Activated CD8-positive, alpha-beta T cell treated with anti-CD3 and anti-CD28 coated beads for 36 hours (primary cell): ENCODE measurements at regions not wholly inside any gene's neighbourhood (a gene's known extent, or its start where the extent isn't known, plus 50 kb on each side); places are given as distances from the start of the nearest gene placed in this dataset.

Source experiments
- ATAC-seq: fragments of 200-7000 bp; cut with Tn5 transposase; one replicate; pipeline ENCODE4 v1.10.0; 2021; ENCODE audit warnings: mild to moderate bottlenecking, moderate library complexity
- CTCF ChIA-PET: fragments of 350-600 bp; sonication (Branson Sonifier 250); formaldehyde crosslinking; loops from one replicate; lab custom pipeline; 2021; ENCODE audit warnings: antibody characterized with exemption; lab: Charles Lee
- POLR2A ChIA-PET: fragments of 350-600 bp; sonication (Branson Sonifier 250); formaldehyde crosslinking; loops from one replicate; lab custom pipeline; 2021; ENCODE audit warnings: antibody characterized with exemption; lab: Charles Lee
- DNase-seq: peaks from one replicate; pipeline ENCODE4 v3.0.0-alpha.2; 2020
- H3K27ac Mint-ChIP-seq: one replicate; pipeline ENCODE4 v1.8.0; 2021; ENCODE audit warnings: mild to moderate bottlenecking, mixed read lengths
- H3K27me3 Mint-ChIP-seq: one replicate; pipeline ENCODE4 v1.8.0; 2021; ENCODE audit warnings: mixed read lengths
- H3K36me3 Mint-ChIP-seq: one replicate; pipeline ENCODE4 v1.8.0; 2021; ENCODE audit warnings: low read depth, mixed read lengths
- H3K4me1 Mint-ChIP-seq: one replicate; pipeline ENCODE4 v1.8.0; 2021; ENCODE audit warnings: low read depth, mixed read lengths
- H3K4me3 Mint-ChIP-seq: one replicate; pipeline ENCODE4 v1.8.0; 2021; ENCODE audit warnings: mild to moderate bottlenecking, moderate library complexity, mixed read lengths
- H3K9me3 Mint-ChIP-seq: one replicate; pipeline ENCODE4 v1.8.0; 2021; ENCODE audit warnings: mixed read lengths
- CTCF ChIP-seq: fragments of 200-600 bp; IDR thresholded peaks from one replicate; pipeline ENCODE4 v1.8.0; 2022; ENCODE audit warnings: antibody characterized with exemption, mild to moderate bottlenecking
- intact Hi-C: fragments of 100-400 bp; cut with micrococcal nuclease; formaldehyde crosslinking; loops from one replicate; pipeline ENCODE4 v1.10.0; 2022

- DNase-seq (no peak), ATAC-seq (no peak)
- Mint-ChIP-seq H3K9me3 (peaks cover 3% of the 10 kb centered on the region), H3K27ac (no peak overlapping the region), H3K4me1 (peaks cover 3% of the 10 kb centered on the region), H3K36me3 (peaks cover 2% of the 10 kb centered on the region), H3K4me3 (no peak overlapping the region), H3K27me3 (no peaks in the 10 kb centered on the region)
- ChIA-PET POLR2A (no interaction called here), CTCF (no interaction called here)
- intact Hi-C loops, result no loop called here
- no peak for TF ChIP-seq CTCF
Observed at GRCh38 chr3:106510206-106510605, 641.4 kb upstream of the CBLB start.

- Mint-ChIP-seq H3K27me3 (no peaks in the 10 kb centered on the region), H3K4me3 (no peak overlapping the region), H3K36me3 (no peaks in the 10 kb centered on the region), H3K4me1 (no peaks in the 10 kb centered on the region), H3K27ac (no peak overlapping the region), H3K9me3 (peaks cover 2% of the 10 kb centered on the region)
- ChIA-PET CTCF (no interaction called here), POLR2A (interaction anchor here (0.6 kb wide), 1 partner anchor 719 kb away, joined by 3 read pairs; no protein-coding TSS in a partner anchor)
- no peak for TF ChIP-seq CTCF
- intact Hi-C loops, result no loop called here
- DNase-seq (no peak), ATAC-seq (no peak)
Observed at GRCh38 chr3:106512846-106513245, 644.0 kb upstream of the CBLB start.

- CTCF ChIA-PET, result no interaction called here
Observed at GRCh38 chr3:106514431-106514830, 645.6 kb upstream of the CBLB start.

GRCh38 chr3:106518516-106518915 is 649.7 kb upstream of the CBLB start:
- ChIA-PET POLR2A (no interaction called here), CTCF (no interaction called here)
- no peaks in the 10 kb centered on the region for H3K27me3 Mint-ChIP-seq

More at GRCh38 chr3:106514431-106514830, 645.6 kb upstream of the CBLB start:
- no peak for TF ChIP-seq CTCF
- H3K27me3 Mint-ChIP-seq, result no peaks in the 10 kb centered on the region
- POLR2A ChIA-PET, result no interaction called here
- no peak overlapping the region for H3K4me3 Mint-ChIP-seq
- no peaks in the 10 kb centered on the region for H3K36me3 Mint-ChIP-seq
- no peak for DNase-seq
- no peaks in the 10 kb centered on the region for H3K4me1 Mint-ChIP-seq
- peaks cover 2% of the 10 kb centered on the region for H3K9me3 Mint-ChIP-seq
- no peak overlapping the region for H3K27ac Mint-ChIP-seq
- intact Hi-C loops, result no loop called here
- no peak for ATAC-seq

GRCh38 chr3:106522397-106522796 is 653.6 kb upstream of the CBLB start:
- no peaks in the 10 kb centered on the region for H3K27me3 Mint-ChIP-seq
- H3K9me3 Mint-ChIP-seq, result no peaks in the 10 kb centered on the region
- no peak overlapping the region for H3K4me3 Mint-ChIP-seq
- no peak overlapping the region for H3K27ac Mint-ChIP-seq
- H3K36me3 Mint-ChIP-seq, result no peaks in the 10 kb centered on the region
- intact Hi-C loops, result no loop called here
- H3K4me1 Mint-ChIP-seq, result peaks cover 5% of the 10 kb centered on the region
- CTCF ChIA-PET, result no interaction called here
- ATAC-seq, result no peak
- DNase-seq, result no peak
- POLR2A ChIA-PET, result no interaction called here
- no peak for TF ChIP-seq CTCF

More at GRCh38 chr3:106518516-106518915, 649.7 kb upstream of the CBLB start:
- DNase-seq, result no peak
- H3K4me3 Mint-ChIP-seq, result no peak overlapping the region
- no peaks in the 10 kb centered on the region for H3K4me1 Mint-ChIP-seq
- TF ChIP-seq CTCF, result no peak
- no peak for ATAC-seq
- no peaks in the 10 kb centered on the region for H3K36me3 Mint-ChIP-seq
- H3K9me3 Mint-ChIP-seq, result no peaks in the 10 kb centered on the region
- no peak overlapping the region for H3K27ac Mint-ChIP-seq
- intact Hi-C loops, result no loop called here
